ENCODE measurements at regions not wholly inside any gene's neighbourhood (a gene's known extent, or its start where the extent isn't known, plus 50 kb on each side); places are given as distances from the start of the nearest gene placed in this dataset.

DNA sequence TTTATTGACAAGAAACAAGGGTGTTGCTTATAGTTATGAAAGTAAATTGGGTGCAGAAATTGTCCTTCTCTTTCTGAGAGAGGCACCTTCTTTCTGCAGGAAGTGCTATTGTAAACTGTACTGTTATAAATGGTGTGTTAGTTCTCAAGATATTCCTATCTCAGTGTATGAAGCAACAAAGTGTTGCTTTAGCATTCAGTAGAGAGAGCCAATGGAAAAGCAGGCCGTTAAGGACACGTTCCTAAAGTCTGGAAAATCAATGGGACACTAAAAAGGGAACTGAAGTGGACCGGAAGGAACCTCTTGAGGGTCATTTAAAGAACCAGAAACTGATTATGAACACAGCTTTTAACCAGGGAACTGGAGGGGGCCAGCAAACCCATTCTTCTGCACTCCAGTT lies 510.0 kb upstream of the ZEB2 start:
- no peak for TF ChIP-seq GABPA (IDR thresholded peaks at IDR 0.05; ENCODE audit: low read depth)
- TF ChIP-seq, protein P1, sequence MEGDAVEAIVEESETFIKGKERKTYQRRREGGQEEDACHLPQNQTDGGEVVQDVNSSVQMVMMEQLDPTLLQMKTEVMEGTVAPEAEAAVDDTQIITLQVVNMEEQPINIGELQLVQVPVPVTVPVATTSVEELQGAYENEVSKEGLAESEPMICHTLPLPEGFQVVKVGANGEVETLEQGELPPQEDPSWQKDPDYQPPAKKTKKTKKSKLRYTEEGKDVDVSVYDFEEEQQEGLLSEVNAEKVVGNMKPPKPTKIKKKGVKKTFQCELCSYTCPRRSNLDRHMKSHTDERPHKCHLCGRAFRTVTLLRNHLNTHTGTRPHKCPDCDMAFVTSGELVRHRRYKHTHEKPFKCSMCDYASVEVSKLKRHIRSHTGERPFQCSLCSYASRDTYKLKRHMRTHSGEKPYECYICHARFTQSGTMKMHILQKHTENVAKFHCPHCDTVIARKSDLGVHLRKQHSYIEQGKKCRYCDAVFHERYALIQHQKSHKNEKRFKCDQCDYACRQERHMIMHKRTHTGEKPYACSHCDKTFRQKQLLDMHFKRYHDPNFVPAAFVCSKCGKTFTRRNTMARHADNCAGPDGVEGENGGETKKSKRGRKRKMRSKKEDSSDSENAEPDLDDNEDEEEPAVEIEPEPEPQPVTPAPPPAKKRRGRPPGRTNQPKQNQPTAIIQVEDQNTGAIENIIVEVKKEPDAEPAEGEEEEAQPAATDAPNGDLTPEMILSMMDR (IDR thresholded peaks at IDR 0.05; ENCODE audit: insufficient read depth, low read length): no peak
- no peak for TF ChIP-seq SPI1 (IDR thresholded peaks at IDR 0.05; ENCODE audit: borderline replicate concordance, low read depth)
- no peak for TF ChIP-seq POLR2AphosphoS5 (IDR thresholded peaks at IDR 0.05; ENCODE audit: low read depth)
- TF ChIP-seq, protein P2, sequence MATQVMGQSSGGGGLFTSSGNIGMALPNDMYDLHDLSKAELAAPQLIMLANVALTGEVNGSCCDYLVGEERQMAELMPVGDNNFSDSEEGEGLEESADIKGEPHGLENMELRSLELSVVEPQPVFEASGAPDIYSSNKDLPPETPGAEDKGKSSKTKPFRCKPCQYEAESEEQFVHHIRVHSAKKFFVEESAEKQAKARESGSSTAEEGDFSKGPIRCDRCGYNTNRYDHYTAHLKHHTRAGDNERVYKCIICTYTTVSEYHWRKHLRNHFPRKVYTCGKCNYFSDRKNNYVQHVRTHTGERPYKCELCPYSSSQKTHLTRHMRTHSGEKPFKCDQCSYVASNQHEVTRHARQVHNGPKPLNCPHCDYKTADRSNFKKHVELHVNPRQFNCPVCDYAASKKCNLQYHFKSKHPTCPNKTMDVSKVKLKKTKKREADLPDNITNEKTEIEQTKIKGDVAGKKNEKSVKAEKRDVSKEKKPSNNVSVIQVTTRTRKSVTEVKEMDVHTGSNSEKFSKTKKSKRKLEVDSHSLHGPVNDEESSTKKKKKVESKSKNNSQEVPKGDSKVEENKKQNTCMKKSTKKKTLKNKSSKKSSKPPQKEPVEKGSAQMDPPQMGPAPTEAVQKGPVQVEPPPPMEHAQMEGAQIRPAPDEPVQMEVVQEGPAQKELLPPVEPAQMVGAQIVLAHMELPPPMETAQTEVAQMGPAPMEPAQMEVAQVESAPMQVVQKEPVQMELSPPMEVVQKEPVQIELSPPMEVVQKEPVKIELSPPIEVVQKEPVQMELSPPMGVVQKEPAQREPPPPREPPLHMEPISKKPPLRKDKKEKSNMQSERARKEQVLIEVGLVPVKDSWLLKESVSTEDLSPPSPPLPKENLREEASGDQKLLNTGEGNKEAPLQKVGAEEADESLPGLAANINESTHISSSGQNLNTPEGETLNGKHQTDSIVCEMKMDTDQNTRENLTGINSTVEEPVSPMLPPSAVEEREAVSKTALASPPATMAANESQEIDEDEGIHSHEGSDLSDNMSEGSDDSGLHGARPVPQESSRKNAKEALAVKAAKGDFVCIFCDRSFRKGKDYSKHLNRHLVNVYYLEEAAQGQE (IDR thresholded peaks at IDR 0.05; ENCODE audit: insufficient replicate concordance, low read depth): no peak

All from HL-60 (cell line).